Tongue (tissue), 1 donor: ENCODE measurements at regions not wholly inside any gene's neighbourhood (a gene's known extent, or its start where the extent isn't known, plus 50 kb on each side); places are given as distances from the start of the nearest gene placed in this dataset.
A peak's percentile ranks its signal among the peaks of the same experiment; 100 is the strongest.

Source experiments
- DNase-seq: peaks from one replicate; pipeline ENCODE4 v3.0.0-alpha.2; 2015

DNA sequence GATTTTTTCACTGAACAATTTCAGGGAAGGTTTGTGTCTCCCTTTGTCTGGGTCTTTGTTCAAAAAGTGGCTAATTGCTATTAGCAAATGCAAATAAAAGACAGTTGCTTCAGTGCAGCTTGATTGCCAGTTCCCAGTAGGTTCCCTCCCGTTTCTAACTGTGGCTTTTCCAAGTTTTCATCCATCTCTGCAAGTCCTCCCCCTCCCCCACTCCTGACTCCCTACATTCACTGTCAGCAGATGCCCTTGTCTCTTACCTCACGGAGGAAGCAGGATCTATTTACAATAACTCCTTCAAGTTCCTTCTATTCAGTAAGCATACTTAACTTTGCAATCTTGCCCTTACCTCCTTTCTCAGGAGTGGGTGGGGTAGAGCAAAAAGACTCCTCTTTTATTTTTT, 55.4 kb upstream of the SCEL start:
- peak; percentile 26 for DNase-seq

- no peak for DNase-seq
Measured at GRCh38 chr13:77479326-77479725, 56.2 kb upstream of the SCEL start.

DNA sequence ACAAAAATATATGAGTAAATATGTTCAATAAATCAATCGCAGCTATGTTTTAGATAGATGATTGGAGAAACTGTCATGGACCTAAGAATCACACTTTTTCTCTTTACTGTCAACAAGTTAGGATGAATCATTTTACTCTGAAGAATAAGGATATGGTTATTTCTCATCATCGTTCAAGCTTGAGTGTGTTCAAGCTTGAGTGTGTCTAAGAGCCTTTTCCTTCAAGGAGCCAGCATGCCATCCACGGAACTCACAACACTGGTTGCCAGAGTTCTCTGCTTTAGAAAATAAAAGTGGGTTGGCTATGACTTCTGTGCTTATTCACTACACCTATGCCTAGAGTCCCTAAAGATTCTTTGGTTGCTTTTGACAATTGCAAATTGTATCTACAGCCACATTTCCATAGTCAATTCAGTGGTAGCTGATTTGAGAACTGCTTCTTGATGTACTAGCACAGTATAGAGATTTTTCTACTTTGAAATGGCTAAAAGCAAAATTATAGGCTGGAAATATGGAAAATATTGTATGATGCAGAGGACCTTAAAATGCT, 58.1 kb upstream of the SCEL start:
- no peak for DNase-seq

GRCh38 chr13:77476456-77476855, 59.0 kb upstream of the SCEL start:
- no peak for DNase-seq

- DNase-seq = no peak
Measured at GRCh38 chr13:77475345-77476084, 60.0 kb upstream of the SCEL start.

GRCh38 chr13:77470986-77471385, 64.5 kb upstream of the SCEL start:
- DNase-seq = no peak

GRCh38 chr13:77466753-77467422, 68.6 kb upstream of the SCEL start:
- no peak for DNase-seq

GRCh38 chr13:77465603-77466195, 69.8 kb upstream of the SCEL start:
- DNase-seq = peak; percentile 46

DNA sequence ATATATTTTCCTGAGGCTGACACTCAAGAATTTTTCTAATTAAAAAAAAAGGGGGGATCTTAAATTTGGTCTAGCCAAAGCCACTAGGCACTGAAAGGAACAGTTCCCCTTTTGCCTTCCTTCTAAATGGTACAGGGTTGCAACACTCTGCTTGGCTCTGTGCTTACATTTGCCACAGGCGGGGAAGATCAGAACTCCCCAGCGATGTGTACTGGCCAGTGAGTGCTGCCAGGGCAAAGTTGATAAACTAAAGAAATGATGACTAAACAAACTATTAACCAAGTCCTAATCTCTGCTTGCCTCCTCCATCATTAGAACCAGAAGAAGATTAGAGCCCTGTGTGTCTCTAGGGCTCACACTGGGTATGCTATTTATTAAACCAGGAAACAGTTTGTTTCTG, 75.3 kb upstream of the SCEL start:
- no peak for DNase-seq

DNA sequence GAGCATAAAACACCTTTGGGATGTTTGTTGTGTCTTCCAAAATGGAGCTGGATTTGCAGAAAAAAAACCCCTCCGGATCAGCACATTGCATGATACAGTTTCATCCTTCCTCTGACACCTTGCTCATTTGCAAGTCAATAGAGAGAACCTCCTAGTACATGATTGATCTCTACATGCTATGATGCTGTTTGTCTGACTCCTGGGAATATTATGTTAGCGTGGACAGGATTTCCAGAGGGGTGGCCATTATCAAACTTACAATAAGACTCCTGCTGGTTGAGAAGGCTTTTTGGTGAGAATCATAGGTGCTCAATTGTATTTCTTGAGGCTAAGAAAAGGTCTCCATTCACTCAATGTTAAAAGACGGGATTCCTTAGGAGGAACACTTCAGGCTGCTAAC, 75.9 kb upstream of the SCEL start:
- DNase-seq = no peak

- no peak for DNase-seq
Measured at GRCh38 chr13:77458736-77459135, 76.8 kb upstream of the SCEL start.

DNA sequence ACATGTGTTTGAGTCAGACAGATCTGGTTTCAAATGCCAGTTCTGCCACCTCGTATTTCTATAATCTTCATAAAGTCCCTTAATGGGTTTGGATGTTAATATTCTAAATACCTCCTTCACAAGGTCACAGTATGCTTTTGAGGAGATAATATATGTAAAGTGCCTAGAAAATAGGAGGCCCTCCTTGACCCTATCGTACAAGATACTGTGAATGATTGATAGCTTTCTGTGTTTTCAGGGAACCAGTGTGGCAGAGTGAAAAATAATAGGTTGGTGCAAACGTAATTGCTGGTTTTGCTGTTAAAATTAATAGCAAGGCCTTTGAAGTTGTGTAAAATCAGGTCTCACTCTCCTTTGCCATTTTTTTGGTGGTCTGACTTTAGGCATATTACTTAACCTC, 77.5 kb upstream of the SCEL start:
- no peak for DNase-seq

DNA sequence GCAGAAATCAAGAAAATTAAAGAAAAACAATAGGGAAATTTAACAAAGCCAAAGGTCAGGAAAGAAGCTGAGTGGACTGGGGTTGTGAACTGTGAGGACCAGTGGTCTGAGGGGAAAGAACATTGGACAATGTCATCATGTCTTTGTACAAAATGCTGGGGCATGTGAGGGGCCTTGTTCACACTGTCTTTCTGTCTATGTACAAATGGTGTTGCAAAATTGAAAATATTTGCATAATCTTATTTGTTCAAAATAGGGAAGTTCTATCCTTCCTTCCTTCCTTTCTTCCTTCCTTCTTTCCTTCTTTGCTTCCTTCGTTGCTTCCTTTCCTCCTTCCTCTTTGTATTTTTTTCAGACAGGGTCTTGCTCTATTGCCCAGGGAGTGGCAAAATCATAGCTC, 79.2 kb upstream of the SCEL start:
- DNase-seq = no peak

- DNase-seq = no peak
Measured at GRCh38 chr13:77449265-77449664, 86.2 kb upstream of the SCEL start.

- DNase-seq = no peak
Measured at GRCh38 chr13:77448689-77449088, 86.8 kb upstream of the SCEL start.

- no peak for DNase-seq
Measured at GRCh38 chr13:77443511-77443910, 92.0 kb upstream of the SCEL start.

DNA sequence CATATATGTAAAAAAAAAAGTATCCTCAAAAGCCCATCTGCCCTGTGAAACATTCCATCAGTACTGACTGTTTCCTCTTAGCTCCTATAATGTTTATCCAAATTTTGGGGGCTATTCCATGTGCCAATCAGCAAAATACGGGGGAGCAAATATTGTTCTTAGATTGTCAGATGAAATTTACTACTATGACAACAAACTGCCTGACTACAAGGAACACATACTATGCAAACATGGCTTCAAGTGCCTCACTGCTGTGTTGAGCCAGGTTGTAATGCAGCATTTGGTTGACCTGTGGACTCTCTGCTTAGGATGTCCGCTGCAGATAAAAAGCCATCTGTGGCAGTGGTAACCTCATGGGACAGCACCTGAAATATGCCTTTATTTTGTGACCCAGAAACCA, 98.2 kb upstream of the SCEL start:
- DNase-seq = no peak

GRCh38 chr13:77434289-77434688, 101.2 kb upstream of the SCEL start:
- no peak for DNase-seq

- no peak for DNase-seq
Measured at GRCh38 chr13:77431449-77431848, 104.1 kb upstream of the SCEL start.

GRCh38 chr13:77430377-77430951, 103.6 kb upstream of the MYCBP2 start:
- no peak for DNase-seq

- DNase-seq = no peak
Measured at GRCh38 chr13:77429320-77430142, 102.6 kb upstream of the MYCBP2 start.

DNA sequence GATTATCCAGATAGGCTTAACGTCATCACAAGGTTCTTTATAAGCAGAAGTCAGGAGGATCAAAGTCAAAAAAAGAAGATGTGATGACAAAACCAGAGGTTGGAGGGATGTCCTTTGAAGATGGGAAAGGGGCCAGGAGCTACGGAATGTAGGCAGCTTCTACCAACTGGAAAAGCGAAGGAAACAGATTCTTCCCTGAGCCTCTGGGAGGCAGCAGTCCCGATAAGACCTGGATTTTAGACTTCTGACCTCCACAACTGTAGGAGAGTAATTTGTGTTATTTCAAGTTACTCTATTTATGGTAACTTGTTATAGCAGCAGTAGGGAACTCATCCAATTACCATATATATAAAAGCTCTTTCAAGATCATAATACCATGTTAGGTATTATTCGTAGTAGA, 98.8 kb upstream of the MYCBP2 start:
- no peak for DNase-seq
